HEK293 (cell line): ENCODE measurements at regions not wholly inside any gene's neighbourhood (a gene's known extent, or its start where the extent isn't known, plus 50 kb on each side); places are given as distances from the start of the nearest gene placed in this dataset.

Source experiments
- CTCF ChIA-PET: fragments of 350-600 bp; formaldehyde crosslinking; extraction: SDS; loops from one replicate; lab custom pipeline; 2021; ENCODE audit warnings: antibody characterized with exemption; lab: Yijun Ruan, JAX
- POLR2A ChIA-PET: fragments of 300-600 bp; formaldehyde crosslinking; extraction: SDS; loops from one replicate; lab custom pipeline; 2020; ENCODE audit warnings: antibody characterized with exemption, inconsistent platforms; lab: Yijun Ruan, JAX
- H3K27ac ChIP-seq: fragments of 200-500 bp; sonication (Bioruptor generic); 2 replicates; pipeline ENCODE4 v1.5.1; 2014; ENCODE audit warnings: low read depth, low read length, control low read depth, inconsistent platforms; ENCODE audit errors: extremely low read depth
- H3K36me3 ChIP-seq, 2 experiments: fragments of 200-500 bp in 1 of 2; sonication (Bioruptor generic) in 1 of 2; 1 replicate in 1 of 2; 2 replicates in 1 of 2; pipeline ENCODE4 v1.5.1; 2014 to 2017; ENCODE audit warnings: inconsistent platforms in 2 of 2, low read length in 2 of 2; ENCODE audit not compliant: control insufficient read depth in 2 of 2, insufficient read depth in 1 of 2
- H3K4me1 ChIP-seq: fragments of 200-500 bp; sonication (Bioruptor generic); 2 replicates; pipeline ENCODE4 v1.5.1; 2014; ENCODE audit warnings: mild to moderate bottlenecking, low read length, inconsistent platforms; ENCODE audit not compliant: control insufficient read depth, insufficient read depth
- H3K4me3 ChIP-seq: 2 replicates; pipeline ENCODE4 v1.5.1; 2011; ENCODE audit warnings: low read depth, mild to moderate bottlenecking, control low read depth, low read length, moderate library complexity
- H3K9me3 ChIP-seq: fragments of 200-500 bp; sonication (Bioruptor generic); 2 replicates; pipeline ENCODE4 v1.5.1; 2014; ENCODE audit warnings: low read depth, low read length, inconsistent platforms; ENCODE audit not compliant: control insufficient read depth, insufficient read depth
- BCL11A ChIP-seq: fragments of 450-650 bp; formaldehyde crosslinking; IDR thresholded peaks from 2 replicates; pipeline ENCODE4 v1.5.1; 2016; ENCODE audit warnings: low read depth, missing biosample characterization, missing genetic modification characterization
- BCL11B ChIP-seq: fragments of 450-650 bp; formaldehyde crosslinking; IDR thresholded peaks from 2 replicates; pipeline ENCODE4 v1.5.1; 2016; ENCODE audit warnings: low read depth, missing biosample characterization, missing genetic modification characterization
- KLF1 ChIP-seq: fragments of 450-650 bp; formaldehyde crosslinking; IDR thresholded peaks from 2 replicates; pipeline ENCODE4 v1.5.1; 2016; ENCODE audit warnings: missing biosample characterization, missing genetic modification characterization
- PRDM2 ChIP-seq: fragments of 450-650 bp; formaldehyde crosslinking; IDR thresholded peaks from 2 replicates; pipeline ENCODE4 v1.5.1; 2016; ENCODE audit warnings: missing biosample characterization, missing genetic modification characterization, borderline replicate concordance
- ZBTB17 ChIP-seq: fragments of 450-650 bp; formaldehyde crosslinking; IDR thresholded peaks from 2 replicates; pipeline ENCODE4 v1.5.1; 2016; ENCODE audit warnings: missing biosample characterization, missing genetic modification characterization
- ZBTB20 ChIP-seq: fragments of 450-650 bp; formaldehyde crosslinking; IDR thresholded peaks from 2 replicates; pipeline ENCODE4 v1.5.1; 2016; ENCODE audit warnings: missing biosample characterization, missing genetic modification characterization
- ZNF10 ChIP-seq: fragments of 450-650 bp; formaldehyde crosslinking; IDR thresholded peaks from 2 replicates; pipeline ENCODE4 v1.5.1; 2017; ENCODE audit warnings: missing biosample characterization, missing genetic modification characterization
- ZNF146 ChIP-seq: fragments of 450-650 bp; formaldehyde crosslinking; IDR thresholded peaks from 2 replicates; pipeline ENCODE4 v1.5.1; 2016; ENCODE audit warnings: missing biosample characterization, missing genetic modification characterization
- ZNF239 ChIP-seq: fragments of 450-650 bp; formaldehyde crosslinking; IDR thresholded peaks from 2 replicates; pipeline ENCODE4 v1.5.1; 2016; ENCODE audit warnings: missing biosample characterization, missing genetic modification characterization
- ZNF48 ChIP-seq: fragments of 450-650 bp; formaldehyde crosslinking; IDR thresholded peaks from 2 replicates; pipeline ENCODE4 v1.5.1; 2016; ENCODE audit warnings: missing biosample characterization, missing genetic modification characterization
- ZNF792 ChIP-seq: fragments of 450-650 bp; formaldehyde crosslinking; IDR thresholded peaks from 2 replicates; pipeline ENCODE4 v1.5.1; 2016; ENCODE audit warnings: missing biosample characterization, missing genetic modification characterization
- TF ChIP-seq, protein P1 (sequence below): fragments of 450-650 bp; formaldehyde crosslinking; IDR thresholded peaks from 2 replicates; pipeline ENCODE4 v1.5.1; 2016; ENCODE audit warnings: missing biosample characterization, missing genetic modification characterization
- TF ChIP-seq, protein P2 (sequence below): fragments of 450-650 bp; formaldehyde crosslinking; IDR thresholded peaks from 2 replicates; pipeline ENCODE4 v1.5.1; 2017; ENCODE audit warnings: missing biosample characterization, missing genetic modification characterization

GRCh38 chr5:2166979-2167377, 284.3 kb upstream of the IRX4 start (continued):
- TF ChIP-seq BCL11A (tag by site-specific recombination) (no peak), ZNF48 (tag by site-specific recombination) (no peak), ZNF239 (tag by site-specific recombination) (no peak), BCL11B (tag by site-specific recombination) (no peak), ZNF792 (tag by site-specific recombination) (no peak)

GRCh38 chr5:2166306-2166978, 283.7 kb upstream of the IRX4 start:
- Histone ChIP-seq H3K4me1 (no peaks in the 10 kb centered on the region), H3K4me3 (no peak overlapping the region), H3K27ac (no peak overlapping the region), H3K9me3 (no peaks in the 10 kb centered on the region), H3K36me3 (no peaks in the 10 kb centered on the region)
- TF ChIP-seq ZNF146 (tag by site-specific recombination): no peak
- TF ChIP-seq KLF1 (tag by site-specific recombination): no peak
- no peak for TF ChIP-seq PRDM2
- TF ChIP-seq ZNF48 (tag by site-specific recombination): no peak
- TF ChIP-seq ZBTB20 (tag by site-specific recombination): no peak
- TF ChIP-seq, protein P1, sequence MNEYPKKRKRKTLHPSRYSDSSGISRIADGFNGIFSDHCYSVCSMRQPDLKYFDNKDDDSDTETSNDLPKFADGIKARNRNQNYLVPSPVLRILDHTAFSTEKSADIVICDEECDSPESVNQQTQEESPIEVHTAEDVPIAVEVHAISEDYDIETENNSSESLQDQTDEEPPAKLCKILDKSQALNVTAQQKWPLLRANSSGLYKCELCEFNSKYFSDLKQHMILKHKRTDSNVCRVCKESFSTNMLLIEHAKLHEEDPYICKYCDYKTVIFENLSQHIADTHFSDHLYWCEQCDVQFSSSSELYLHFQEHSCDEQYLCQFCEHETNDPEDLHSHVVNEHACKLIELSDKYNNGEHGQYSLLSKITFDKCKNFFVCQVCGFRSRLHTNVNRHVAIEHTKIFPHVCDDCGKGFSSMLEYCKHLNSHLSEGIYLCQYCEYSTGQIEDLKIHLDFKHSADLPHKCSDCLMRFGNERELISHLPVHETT (tag by site-specific recombination): no peak
- TF ChIP-seq ZNF239 (tag by site-specific recombination): no peak
- CTCF ChIA-PET: no interaction called here
- POLR2A ChIA-PET: no interaction called here

- Histone ChIP-seq H3K27ac (no peak overlapping the region), H3K4me3 (no peak overlapping the region), H3K4me1 (no peaks in the 10 kb centered on the region), H3K9me3 (no peaks in the 10 kb centered on the region), H3K36me3 (no peaks in the 10 kb centered on the region)
- TF ChIP-seq ZNF10 (tag by site-specific recombination): no peak
- no peak for TF ChIP-seq ZBTB17
- TF ChIP-seq, protein P2, sequence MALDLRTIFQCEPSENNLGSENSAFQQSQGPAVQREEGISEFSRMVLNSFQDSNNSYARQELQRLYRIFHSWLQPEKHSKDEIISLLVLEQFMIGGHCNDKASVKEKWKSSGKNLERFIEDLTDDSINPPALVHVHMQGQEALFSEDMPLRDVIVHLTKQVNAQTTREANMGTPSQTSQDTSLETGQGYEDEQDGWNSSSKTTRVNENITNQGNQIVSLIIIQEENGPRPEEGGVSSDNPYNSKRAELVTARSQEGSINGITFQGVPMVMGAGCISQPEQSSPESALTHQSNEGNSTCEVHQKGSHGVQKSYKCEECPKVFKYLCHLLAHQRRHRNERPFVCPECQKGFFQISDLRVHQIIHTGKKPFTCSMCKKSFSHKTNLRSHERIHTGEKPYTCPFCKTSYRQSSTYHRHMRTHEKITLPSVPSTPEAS (tag by site-specific recombination): no peak
- ChIA-PET CTCF (no interaction called here), POLR2A (no interaction called here)
Measured at GRCh38 chr5:2165615-2166305, 283.0 kb upstream of the IRX4 start.
